Activated CD8-positive, alpha-beta T cell treated with anti-CD3 and anti-CD28 coated beads, Interleukin-2, amount 10 ng/mL, durations not matched to agents 7 days and 5 days (primary cell): ENCODE measurements at regions not wholly inside any gene's neighbourhood (a gene's known extent, or its start where the extent isn't known, plus 50 kb on each side); places are given as distances from the start of the nearest gene placed in this dataset.
A peak's percentile ranks its signal among the peaks of the same experiment; 100 is the strongest.

Source experiments
- ATAC-seq: fragments of 150-1000 bp; cut with Tn5 transposase; one replicate; pipeline ENCODE4 v1.10.0; 2021; ENCODE audit warnings: moderate library complexity
- CTCF ChIA-PET: fragments of 350-600 bp; sonication (Branson Sonifier 250); formaldehyde crosslinking; loops from one replicate; lab custom pipeline; 2021; ENCODE audit warnings: antibody characterized with exemption; lab: Charles Lee
- POLR2A ChIA-PET: fragments of 350-600 bp; sonication (Branson Sonifier 250); formaldehyde crosslinking; loops from one replicate; lab custom pipeline; 2021; ENCODE audit warnings: antibody characterized with exemption; lab: Charles Lee
- DNase-seq: peaks from one replicate; pipeline ENCODE4 v3.0.0-alpha.2; 2020
- H3K27ac Mint-ChIP-seq: one replicate; pipeline ENCODE4 v1.8.0; 2021; ENCODE audit warnings: mild to moderate bottlenecking, mixed read lengths
- H3K27me3 Mint-ChIP-seq: one replicate; pipeline ENCODE4 v1.8.0; 2021; ENCODE audit warnings: low read depth, mixed read lengths
- H3K36me3 Mint-ChIP-seq: one replicate; pipeline ENCODE4 v1.8.0; 2021; ENCODE audit warnings: low read depth, mixed read lengths
- H3K4me1 Mint-ChIP-seq: one replicate; pipeline ENCODE4 v1.8.0; 2021; ENCODE audit warnings: low read depth, mixed read lengths
- H3K4me3 Mint-ChIP-seq: one replicate; pipeline ENCODE4 v1.8.0; 2021; ENCODE audit warnings: mild to moderate bottlenecking, mixed read lengths
- H3K9me3 Mint-ChIP-seq: one replicate; pipeline ENCODE4 v1.8.0; 2022; ENCODE audit warnings: mixed read lengths; ENCODE audit not compliant: insufficient read depth

DNA sequence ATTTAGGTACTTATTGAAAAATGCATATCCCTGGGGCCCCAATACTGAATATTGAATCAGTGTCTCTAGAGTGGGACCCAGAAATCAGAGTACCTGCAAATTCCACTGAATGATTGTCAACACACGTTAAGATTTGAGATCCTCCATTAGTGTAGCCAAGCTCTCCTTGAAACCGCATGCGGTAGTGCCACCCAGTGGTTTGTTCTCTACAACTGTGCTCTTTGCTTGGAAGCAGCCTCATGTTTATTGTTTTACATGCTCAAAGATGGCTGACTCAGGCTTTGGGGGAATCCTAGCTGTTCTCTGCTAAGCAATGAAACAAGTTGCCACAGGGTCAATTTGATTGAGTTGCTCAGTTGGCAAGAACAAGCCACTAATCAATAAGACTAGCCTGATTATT lies 340.2 kb upstream of the CELF2 start:
- Mint-ChIP-seq H3K27ac (no peak overlapping the region), H3K9me3 (peaks cover 5% of the 10 kb centered on the region), H3K36me3 (no peaks in the 10 kb centered on the region), H3K4me1 (no peaks in the 10 kb centered on the region), H3K4me3 (no peak overlapping the region), H3K27me3 (peaks cover 3% of the 10 kb centered on the region)
- CTCF ChIA-PET, result no interaction called here
- peak; percentile 43 for DNase-seq
- POLR2A ChIA-PET, result no interaction called here
- ATAC-seq, result no peak

DNA sequence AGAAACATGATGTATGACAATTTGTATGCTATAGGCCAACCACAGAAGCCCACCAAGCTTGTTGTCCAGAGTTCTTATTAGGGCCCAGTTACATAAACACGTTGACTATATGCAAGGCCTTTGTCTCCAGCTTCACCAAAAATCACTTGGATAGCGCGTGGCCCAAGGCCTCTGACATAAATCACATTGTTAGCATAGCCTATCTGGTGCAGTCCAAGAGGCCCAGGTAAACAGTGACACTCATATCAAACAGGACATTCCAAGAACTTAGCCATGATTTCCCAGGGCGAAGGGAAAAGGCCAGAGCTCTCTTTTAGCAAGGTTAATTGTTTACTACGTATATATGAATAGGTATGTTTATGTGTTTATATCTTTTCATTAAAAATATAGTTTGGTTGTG lies 337.2 kb upstream of the CELF2 start:
- Mint-ChIP-seq H3K4me3 (no peak overlapping the region), H3K9me3 (no peaks in the 10 kb centered on the region), H3K27me3 (peaks cover 3% of the 10 kb centered on the region), H3K27ac (no peak overlapping the region), H3K36me3 (no peaks in the 10 kb centered on the region), H3K4me1 (no peaks in the 10 kb centered on the region)
- CTCF ChIA-PET, result no interaction called here
- no peak for DNase-seq
- no peak for ATAC-seq
- POLR2A ChIA-PET, result no interaction called here

- Mint-ChIP-seq H3K36me3 (no peaks in the 10 kb centered on the region), H3K4me1 (no peaks in the 10 kb centered on the region), H3K27me3 (peaks cover 3% of the 10 kb centered on the region), H3K9me3 (no peaks in the 10 kb centered on the region), H3K4me3 (no peak overlapping the region), H3K27ac (no peak overlapping the region)
- CTCF ChIA-PET, result no interaction called here
- POLR2A ChIA-PET, result no interaction called here
- DNase-seq, result no peak
- ATAC-seq, result no peak
Observed at GRCh38 chr10:10684972-10685371, 332.7 kb upstream of the CELF2 start.

- CTCF ChIA-PET, result no interaction called here
- ATAC-seq, result no peak
- H3K27me3 Mint-ChIP-seq, result peaks cover 3% of the 10 kb centered on the region
- H3K27ac Mint-ChIP-seq, result no peak overlapping the region
- no peak overlapping the region for H3K4me3 Mint-ChIP-seq
- H3K36me3 Mint-ChIP-seq, result no peaks in the 10 kb centered on the region
- DNase-seq, result no peak
- H3K9me3 Mint-ChIP-seq, result no peaks in the 10 kb centered on the region
- H3K4me1 Mint-ChIP-seq, result no peaks in the 10 kb centered on the region
- POLR2A ChIA-PET, result no interaction called here
Observed at GRCh38 chr10:10685566-10685965, 332.1 kb upstream of the CELF2 start.

DNA sequence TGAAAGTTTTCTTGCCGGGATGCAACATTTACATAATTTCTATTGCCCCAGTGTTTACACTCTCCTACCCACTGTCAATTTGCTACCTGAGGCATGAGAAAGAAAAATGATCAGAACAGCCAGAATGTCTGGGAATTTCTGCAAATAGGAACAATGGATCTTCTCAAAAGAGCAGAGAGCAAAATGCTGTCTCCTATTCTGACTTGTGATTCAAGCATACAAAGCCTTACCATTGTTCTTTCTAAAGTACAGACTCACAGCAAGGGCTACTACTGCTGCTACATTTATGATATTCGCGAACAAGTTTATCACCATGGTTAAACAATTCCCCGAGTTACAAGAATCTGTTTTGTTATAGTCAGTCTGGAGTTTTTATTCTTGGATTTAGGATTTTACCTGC lies 329.9 kb upstream of the CELF2 start:
- no peak overlapping the region for H3K27ac Mint-ChIP-seq
- H3K4me1 Mint-ChIP-seq, result no peaks in the 10 kb centered on the region
- H3K27me3 Mint-ChIP-seq, result no peaks in the 10 kb centered on the region
- H3K4me3 Mint-ChIP-seq, result no peak overlapping the region
- ATAC-seq (no peak), DNase-seq (no peak)
- no peaks in the 10 kb centered on the region for H3K36me3 Mint-ChIP-seq
- POLR2A ChIA-PET, result no interaction called here
- CTCF ChIA-PET, result no interaction called here
- H3K9me3 Mint-ChIP-seq, result no peaks in the 10 kb centered on the region

- CTCF ChIA-PET, result no interaction called here
- Mint-ChIP-seq H3K36me3 (no peaks in the 10 kb centered on the region), H3K27ac (no peak overlapping the region), H3K9me3 (no peaks in the 10 kb centered on the region), H3K4me1 (no peaks in the 10 kb centered on the region), H3K4me3 (no peak overlapping the region), H3K27me3 (no peaks in the 10 kb centered on the region)
- POLR2A ChIA-PET, result no interaction called here
- DNase-seq, result no peak
- ATAC-seq, result no peak
Observed at GRCh38 chr10:10699427-10699826, 318.2 kb upstream of the CELF2 start.

GRCh38 chr10:10701084-10701611 lies 316.5 kb upstream of the CELF2 start:
- no peaks in the 10 kb centered on the region for H3K9me3 Mint-ChIP-seq
- no peak overlapping the region for H3K27ac Mint-ChIP-seq
- ATAC-seq (no peak), DNase-seq (no peak)
- no peaks in the 10 kb centered on the region for H3K36me3 Mint-ChIP-seq
- no peaks in the 10 kb centered on the region for H3K27me3 Mint-ChIP-seq
- ChIA-PET CTCF (no interaction called here), POLR2A (no interaction called here)
- H3K4me1 Mint-ChIP-seq, result no peaks in the 10 kb centered on the region
- H3K4me3 Mint-ChIP-seq, result no peak overlapping the region

DNA sequence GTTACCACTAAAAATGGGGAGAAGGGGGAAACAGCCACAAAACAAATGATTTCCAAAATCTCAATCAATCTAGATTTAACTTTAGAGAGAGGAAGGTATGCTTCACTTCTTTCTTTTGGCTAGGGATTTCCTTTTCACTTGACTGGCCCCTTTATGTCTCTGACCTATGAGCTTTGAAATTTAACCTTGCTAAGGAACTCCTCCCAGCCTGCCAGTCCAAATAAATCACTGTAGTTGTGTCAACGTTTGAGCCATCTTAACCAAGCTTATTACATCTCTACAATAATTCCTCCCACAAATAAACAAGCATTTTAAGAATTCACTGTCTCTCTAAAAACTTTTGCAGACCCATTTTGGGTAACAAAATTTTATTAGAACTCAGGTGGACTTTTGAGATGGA lies 315.5 kb upstream of the CELF2 start:
- ATAC-seq, result no peak
- H3K36me3 Mint-ChIP-seq, result no peaks in the 10 kb centered on the region
- no peak overlapping the region for H3K4me3 Mint-ChIP-seq
- ChIA-PET POLR2A (no interaction called here), CTCF (no interaction called here)
- no peak overlapping the region for H3K27ac Mint-ChIP-seq
- H3K9me3 Mint-ChIP-seq, result no peaks in the 10 kb centered on the region
- no peak for DNase-seq
- H3K4me1 Mint-ChIP-seq, result no peaks in the 10 kb centered on the region
- H3K27me3 Mint-ChIP-seq, result no peaks in the 10 kb centered on the region

DNA sequence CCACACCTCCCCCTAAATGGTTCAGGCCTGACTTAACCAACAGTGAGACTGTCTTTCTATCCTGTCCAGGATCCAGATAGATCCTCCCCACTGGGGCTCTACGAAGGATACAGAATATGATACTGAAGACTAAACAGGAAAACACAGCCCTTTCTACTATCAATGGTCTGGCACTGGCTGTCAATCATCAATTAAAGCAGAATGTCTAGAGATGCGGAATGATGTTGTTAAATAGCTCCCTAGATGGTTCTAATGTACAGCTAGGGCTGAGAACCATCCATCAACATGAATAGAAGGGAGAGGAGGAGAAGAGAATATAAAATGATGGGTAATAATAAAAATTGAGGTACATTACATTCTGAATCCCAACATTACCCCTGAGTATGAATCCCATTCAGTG lies 314.3 kb upstream of the CELF2 start:
- CTCF ChIA-PET, result no interaction called here
- Mint-ChIP-seq H3K4me1 (no peaks in the 10 kb centered on the region), H3K9me3 (no peaks in the 10 kb centered on the region), H3K27me3 (no peaks in the 10 kb centered on the region), H3K4me3 (no peak overlapping the region), H3K36me3 (no peaks in the 10 kb centered on the region), H3K27ac (no peak overlapping the region)
- ATAC-seq (no peak), DNase-seq (no peak)
- POLR2A ChIA-PET, result no interaction called here

DNA sequence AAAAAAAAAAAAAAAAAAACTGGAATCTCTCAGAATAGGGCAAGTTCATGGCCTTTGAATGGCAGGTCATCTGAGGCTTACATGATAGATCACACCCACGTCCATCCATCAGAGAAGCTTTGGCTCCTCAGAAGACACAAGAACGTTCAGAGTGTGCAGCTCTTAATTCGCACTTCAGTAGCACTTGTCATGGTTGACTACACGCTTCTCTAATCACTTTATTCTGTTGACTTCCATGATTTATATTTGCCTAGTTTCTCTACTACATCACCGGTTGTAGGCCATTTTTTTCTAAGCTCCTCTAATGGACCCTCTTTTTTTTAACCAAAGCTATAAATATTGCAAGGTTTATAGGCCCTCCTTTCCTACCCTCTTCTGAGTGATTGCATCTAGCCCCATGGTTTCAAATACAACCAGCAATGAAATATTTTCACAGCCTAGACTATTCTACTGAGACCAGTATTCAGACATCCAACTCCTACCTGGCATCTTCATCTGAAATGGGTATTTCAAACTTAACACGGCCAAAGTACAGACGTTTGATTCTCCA lies 305.4 kb upstream of the CELF2 start:
- DNase-seq, result no peak
- Mint-ChIP-seq H3K4me1 (no peaks in the 10 kb centered on the region), H3K36me3 (no peaks in the 10 kb centered on the region), H3K27ac (no peak overlapping the region), H3K27me3 (no peaks in the 10 kb centered on the region), H3K4me3 (no peak overlapping the region), H3K9me3 (no peaks in the 10 kb centered on the region)
- ChIA-PET POLR2A (no interaction called here), CTCF (no interaction called here)
- ATAC-seq, result no peak

- ChIA-PET POLR2A (no interaction called here), CTCF (no interaction called here)
Observed at GRCh38 chr10:10714327-10714726, 303.3 kb upstream of the CELF2 start.

GRCh38 chr10:10716972-10717371 lies 300.7 kb upstream of the CELF2 start:
- no peaks in the 10 kb centered on the region for H3K27me3 Mint-ChIP-seq
- H3K4me3 Mint-ChIP-seq, result no peak overlapping the region
- no peak for DNase-seq
- ATAC-seq, result no peak
- ChIA-PET CTCF (no interaction called here), POLR2A (no interaction called here)
- H3K36me3 Mint-ChIP-seq, result no peaks in the 10 kb centered on the region
- H3K9me3 Mint-ChIP-seq, result no peaks in the 10 kb centered on the region
- H3K4me1 Mint-ChIP-seq, result no peaks in the 10 kb centered on the region
- H3K27ac Mint-ChIP-seq, result no peak overlapping the region

More at GRCh38 chr10:10714327-10714726, 303.3 kb upstream of the CELF2 start:
- ATAC-seq (no peak), DNase-seq (no peak)
- Mint-ChIP-seq H3K36me3 (no peaks in the 10 kb centered on the region), H3K27me3 (no peaks in the 10 kb centered on the region), H3K9me3 (no peaks in the 10 kb centered on the region), H3K27ac (no peak overlapping the region), H3K4me3 (no peak overlapping the region), H3K4me1 (no peaks in the 10 kb centered on the region)

DNA sequence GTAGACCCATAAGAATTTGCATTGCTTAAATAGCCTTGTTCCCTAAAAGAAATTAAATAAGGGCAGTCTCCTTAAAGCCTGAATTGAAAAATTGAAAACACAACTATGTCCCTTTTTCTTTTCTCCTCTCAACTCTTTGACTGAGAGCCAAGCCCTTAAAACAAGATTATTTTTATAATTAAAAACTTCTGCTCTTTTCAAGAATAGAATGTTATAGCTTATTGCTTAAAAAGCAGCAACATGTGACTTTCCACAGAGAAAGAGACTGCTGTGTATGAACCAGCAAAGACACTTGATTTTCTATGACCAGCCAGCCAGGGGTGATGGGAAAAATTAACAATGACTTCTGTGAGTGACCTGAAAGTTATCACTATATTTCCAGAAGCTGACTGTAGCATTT lies 295.2 kb upstream of the CELF2 start:
- CTCF ChIA-PET, result no interaction called here
- no peaks in the 10 kb centered on the region for H3K4me1 Mint-ChIP-seq
- no peak overlapping the region for H3K4me3 Mint-ChIP-seq
- no peak overlapping the region for H3K27ac Mint-ChIP-seq
- no peak for DNase-seq
- no peaks in the 10 kb centered on the region for H3K9me3 Mint-ChIP-seq
- no peaks in the 10 kb centered on the region for H3K36me3 Mint-ChIP-seq
- no peaks in the 10 kb centered on the region for H3K27me3 Mint-ChIP-seq
- POLR2A ChIA-PET, result no interaction called here
- no peak for ATAC-seq
